Erythroblast (primary cell): ENCODE measurements at regions not wholly inside any gene's neighbourhood (a gene's known extent, or its start where the extent isn't known, plus 50 kb on each side); places are given as distances from the start of the nearest gene placed in this dataset.

ENCODE experiments used
- DNase-seq, 2 experiments: peaks; one replicate each; lab custom pipeline; 2025; lab: John Stamatoyannopoulos, UW
- GATA1 ChIP-seq: IDR thresholded peaks from 2 replicates; pipeline ENCODE4 v1.6.1; 2011; ENCODE audit warnings: low read depth, mild to moderate bottlenecking, control low read depth, low read length, moderate library complexity
- POLR2A ChIP-seq: IDR thresholded peaks from 2 replicates; pipeline ENCODE4 v1.6.1; 2011; ENCODE audit warnings: mild to moderate bottlenecking, low read length

GRCh38 chr2:16216558-16216945, 276.2 kb downstream of the MYCN start:
- no peak for DNase-seq
- TF ChIP-seq GATA1 (no peak), POLR2A (no peak)

- no peak for DNase-seq
- TF ChIP-seq POLR2A (no peak), GATA1 (no peak)
Measured at GRCh38 chr2:16215902-16216557, 275.7 kb downstream of the MYCN start.

- no peak for DNase-seq
- TF ChIP-seq GATA1 (no peak), POLR2A (no peak)
Measured at GRCh38 chr2:16214861-16215260, 274.5 kb downstream of the MYCN start.

- no peak for DNase-seq
- no peak for TF ChIP-seq POLR2A
- TF ChIP-seq GATA1: no peak
Measured at GRCh38 chr2:16214391-16214790, 274.0 kb downstream of the MYCN start.

- TF ChIP-seq GATA1 (no peak), POLR2A (no peak)
Measured at GRCh38 chr2:16212321-16212720, 272.0 kb downstream of the MYCN start.

GRCh38 chr2:16211341-16211740, 271.0 kb downstream of the MYCN start:
- DNase-seq: no peak
- TF ChIP-seq POLR2A (no peak), GATA1 (no peak)

More at GRCh38 chr2:16212321-16212720, 272.0 kb downstream of the MYCN start:
- no peak for DNase-seq

- no peak for DNase-seq
- TF ChIP-seq POLR2A (no peak), GATA1 (no peak)
Measured at GRCh38 chr2:16210841-16211240, 270.5 kb downstream of the MYCN start.

GRCh38 chr2:16209799-16210198, 269.4 kb downstream of the MYCN start:
- DNase-seq: no peak
- TF ChIP-seq POLR2A (no peak), GATA1 (no peak)

- TF ChIP-seq GATA1 (no peak), POLR2A (no peak)
- DNase-seq: no peak
Measured at GRCh38 chr2:16208921-16209320, 268.6 kb downstream of the MYCN start.

GRCh38 chr2:16208241-16208797, 268.0 kb downstream of the MYCN start:
- no peak for DNase-seq
- TF ChIP-seq POLR2A (no peak), GATA1 (no peak)

- TF ChIP-seq GATA1: no peak
- no peak for TF ChIP-seq POLR2A
- DNase-seq: no peak
Measured at GRCh38 chr2:16207611-16208010, 267.3 kb downstream of the MYCN start.

- no peak for DNase-seq
- TF ChIP-seq POLR2A (no peak), GATA1 (no peak)
Measured at GRCh38 chr2:16207151-16207550, 266.8 kb downstream of the MYCN start.

GRCh38 chr2:16206191-16206944, 266.0 kb downstream of the MYCN start:
- DNase-seq: no peak
- TF ChIP-seq POLR2A (no peak), GATA1 (no peak)

- no peak for TF ChIP-seq POLR2A
- no peak for TF ChIP-seq GATA1
- DNase-seq: no peak
Measured at GRCh38 chr2:16205631-16206030, 265.3 kb downstream of the MYCN start.
